ENCODE measurements at regions not wholly inside any gene's neighbourhood (a gene's known extent, or its start where the extent isn't known, plus 50 kb on each side); places are given as distances from the start of the nearest gene placed in this dataset.
"Not testable (repeated sequence)": the region's sequence is repeated elsewhere in the genome, so short reads cannot be mapped to it uniquely, and the experiment has no call there.

DNA sequence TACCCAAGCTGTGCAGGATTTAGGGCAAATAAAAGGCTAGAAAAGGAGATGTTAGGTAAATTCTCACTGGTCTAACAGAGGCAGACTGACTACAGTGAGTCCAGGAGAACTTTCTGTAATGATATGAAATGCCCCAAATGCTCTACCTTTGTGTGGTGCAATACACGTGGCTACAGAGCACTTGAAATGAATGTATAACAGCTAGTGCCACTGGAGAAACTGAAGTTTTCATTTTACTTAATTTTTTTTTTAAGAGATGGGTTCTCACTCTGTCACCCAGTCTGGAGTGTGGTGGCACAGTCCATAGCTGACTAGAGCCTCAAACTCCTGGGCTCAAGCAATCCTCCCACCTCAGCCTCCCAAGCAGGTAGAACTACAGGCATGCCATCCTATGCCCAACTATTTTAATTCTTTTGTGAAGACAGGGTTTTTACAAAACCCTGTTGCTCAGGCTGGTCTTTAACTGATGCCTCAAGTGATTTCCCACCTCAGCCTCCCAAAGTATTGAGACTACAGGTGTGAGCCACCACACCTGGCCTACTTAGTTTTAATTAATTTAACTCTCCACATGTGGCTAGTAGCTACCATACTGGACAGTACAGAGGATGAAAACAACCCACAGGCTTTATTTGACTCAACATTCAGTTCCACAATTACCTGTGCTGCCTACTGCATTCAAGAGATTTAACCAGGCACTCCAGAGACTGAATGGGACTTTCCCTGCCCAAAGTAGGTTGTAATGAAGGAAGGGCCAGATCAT lies 84.8 kb upstream of the PLEKHM1 start:
- H2AFZ ChIP-seq = no peak overlapping the region
- no peak overlapping the region for H3K27ac ChIP-seq
- no peaks in the 10 kb centered on the region for H3K36me3 ChIP-seq (ENCODE audit: control insufficient read depth, insufficient read depth, low read length)
- no peak overlapping the region for H3K4me3 ChIP-seq (ENCODE audit: low read depth, low read length)
- no peak overlapping the region for H3K9ac ChIP-seq
- TF ChIP-seq, protein P1, sequence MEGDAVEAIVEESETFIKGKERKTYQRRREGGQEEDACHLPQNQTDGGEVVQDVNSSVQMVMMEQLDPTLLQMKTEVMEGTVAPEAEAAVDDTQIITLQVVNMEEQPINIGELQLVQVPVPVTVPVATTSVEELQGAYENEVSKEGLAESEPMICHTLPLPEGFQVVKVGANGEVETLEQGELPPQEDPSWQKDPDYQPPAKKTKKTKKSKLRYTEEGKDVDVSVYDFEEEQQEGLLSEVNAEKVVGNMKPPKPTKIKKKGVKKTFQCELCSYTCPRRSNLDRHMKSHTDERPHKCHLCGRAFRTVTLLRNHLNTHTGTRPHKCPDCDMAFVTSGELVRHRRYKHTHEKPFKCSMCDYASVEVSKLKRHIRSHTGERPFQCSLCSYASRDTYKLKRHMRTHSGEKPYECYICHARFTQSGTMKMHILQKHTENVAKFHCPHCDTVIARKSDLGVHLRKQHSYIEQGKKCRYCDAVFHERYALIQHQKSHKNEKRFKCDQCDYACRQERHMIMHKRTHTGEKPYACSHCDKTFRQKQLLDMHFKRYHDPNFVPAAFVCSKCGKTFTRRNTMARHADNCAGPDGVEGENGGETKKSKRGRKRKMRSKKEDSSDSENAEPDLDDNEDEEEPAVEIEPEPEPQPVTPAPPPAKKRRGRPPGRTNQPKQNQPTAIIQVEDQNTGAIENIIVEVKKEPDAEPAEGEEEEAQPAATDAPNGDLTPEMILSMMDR (IDR thresholded peaks at IDR 0.05) = no peak
- peaks cover 31% of the 10 kb centered on the region for H3K79me2 ChIP-seq
- H3K4me2 ChIP-seq (ENCODE audit: low read length) = no peak overlapping the region
- no peaks in the 10 kb centered on the region for H3K4me1 ChIP-seq
- H3K9me3 ChIP-seq (ENCODE audit: control insufficient read depth, low read length) = no peaks in the 10 kb centered on the region
- no peaks in the 10 kb centered on the region for H3K27me3 ChIP-seq (ENCODE audit: control insufficient read depth, insufficient read depth, low read length)

DNA sequence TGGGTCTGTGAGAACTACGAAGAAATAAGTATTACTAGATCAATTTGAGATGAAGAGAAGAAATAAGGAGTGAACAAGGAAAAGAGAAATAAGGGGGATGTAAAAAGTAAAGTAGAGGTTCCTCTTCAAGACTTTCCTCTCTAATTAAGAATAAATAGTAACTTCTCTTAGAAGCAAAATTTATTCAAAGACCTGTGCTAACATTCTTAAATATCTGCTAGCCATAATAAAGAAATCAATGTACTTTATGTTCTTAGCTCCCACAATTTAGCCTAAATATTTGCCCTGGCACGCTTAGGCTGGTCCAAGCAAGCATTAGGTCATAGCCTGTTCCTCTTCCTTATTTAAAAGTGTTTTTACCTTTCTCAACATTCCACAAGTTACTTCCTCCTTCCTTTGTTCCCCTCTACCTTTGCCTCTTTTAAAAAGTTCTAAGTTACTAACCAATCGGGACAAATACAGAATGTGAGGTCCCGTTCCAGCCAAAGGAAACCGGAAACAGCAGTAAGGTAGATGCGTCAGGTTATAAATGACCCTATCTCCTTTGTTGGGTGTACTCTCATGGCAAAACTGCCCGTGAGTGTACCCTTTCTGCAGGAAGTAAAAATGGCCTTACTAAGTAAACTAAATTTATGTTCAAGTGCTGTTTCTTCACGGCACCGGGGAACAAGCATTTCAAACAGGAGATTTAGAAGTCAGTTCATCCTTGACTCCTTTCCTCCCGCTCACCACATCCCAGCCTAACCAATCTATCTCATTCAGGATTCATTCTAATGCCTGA lies 86.2 kb upstream of the PLEKHM1 start:
- not testable (repeated sequence) for H3K9me3 ChIP-seq (ENCODE audit: control insufficient read depth, low read length); H3K27me3 ChIP-seq (ENCODE audit: control insufficient read depth, insufficient read depth, low read length); H3K9ac ChIP-seq; H3K27ac ChIP-seq; H3K36me3 ChIP-seq (ENCODE audit: control insufficient read depth, insufficient read depth, low read length); H3K4me3 ChIP-seq (ENCODE audit: low read depth, low read length); H2AFZ ChIP-seq; H3K4me1 ChIP-seq; H3K4me2 ChIP-seq (ENCODE audit: low read length)
- H3K79me2 ChIP-seq = peaks cover 37% of the 10 kb centered on the region

DNA sequence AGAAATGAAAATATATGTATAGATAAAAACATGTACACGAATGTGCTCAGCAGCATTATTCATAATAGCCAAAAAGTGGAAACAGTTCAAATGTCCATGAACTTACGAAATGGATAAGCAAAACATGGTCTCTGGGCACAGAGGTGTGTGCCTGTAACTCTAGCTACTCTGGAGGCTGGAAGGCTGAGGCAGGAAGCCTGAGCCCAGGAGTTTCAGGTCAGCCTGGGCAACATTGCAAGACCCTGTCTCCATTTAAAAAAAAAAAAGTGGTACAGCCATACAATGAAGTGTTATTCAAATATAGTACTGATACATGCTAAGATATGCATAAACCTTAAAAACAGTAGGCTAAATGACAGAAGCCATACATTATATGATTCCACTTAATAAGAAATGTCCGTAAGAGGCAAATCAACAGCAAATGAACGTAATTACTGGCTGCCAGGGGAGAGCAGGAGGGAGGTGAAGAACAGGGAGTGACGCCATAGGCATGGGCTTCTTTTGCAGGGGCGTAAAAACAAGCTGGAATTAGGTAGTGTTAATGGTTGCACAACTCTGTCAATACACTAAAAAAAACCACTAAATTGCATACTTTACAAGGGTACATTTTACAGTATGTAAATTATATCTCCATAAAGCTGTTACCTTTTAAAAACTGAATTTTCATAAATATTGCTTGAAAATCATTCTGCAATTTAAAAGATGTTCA lies 87.2 kb upstream of the PLEKHM1 start:
- no peaks in the 10 kb centered on the region for H3K36me3 ChIP-seq (ENCODE audit: control insufficient read depth, insufficient read depth, low read length)
- no peak overlapping the region for H3K4me3 ChIP-seq (ENCODE audit: low read depth, low read length)
- no peaks in the 10 kb centered on the region for H3K4me1 ChIP-seq
- H3K27ac ChIP-seq = no peak overlapping the region
- no peak overlapping the region for H2AFZ ChIP-seq
- H3K27me3 ChIP-seq (ENCODE audit: control insufficient read depth, insufficient read depth, low read length) = no peaks in the 10 kb centered on the region
- no peak overlapping the region for H3K9ac ChIP-seq
- H3K9me3 ChIP-seq (ENCODE audit: control insufficient read depth, low read length) = no peaks in the 10 kb centered on the region
- H3K79me2 ChIP-seq = peaks cover 40% of the 10 kb centered on the region
- no peak overlapping the region for H3K4me2 ChIP-seq (ENCODE audit: low read length)
- TF ChIP-seq, protein P1 (IDR thresholded peaks at IDR 0.05) = no peak

DNA sequence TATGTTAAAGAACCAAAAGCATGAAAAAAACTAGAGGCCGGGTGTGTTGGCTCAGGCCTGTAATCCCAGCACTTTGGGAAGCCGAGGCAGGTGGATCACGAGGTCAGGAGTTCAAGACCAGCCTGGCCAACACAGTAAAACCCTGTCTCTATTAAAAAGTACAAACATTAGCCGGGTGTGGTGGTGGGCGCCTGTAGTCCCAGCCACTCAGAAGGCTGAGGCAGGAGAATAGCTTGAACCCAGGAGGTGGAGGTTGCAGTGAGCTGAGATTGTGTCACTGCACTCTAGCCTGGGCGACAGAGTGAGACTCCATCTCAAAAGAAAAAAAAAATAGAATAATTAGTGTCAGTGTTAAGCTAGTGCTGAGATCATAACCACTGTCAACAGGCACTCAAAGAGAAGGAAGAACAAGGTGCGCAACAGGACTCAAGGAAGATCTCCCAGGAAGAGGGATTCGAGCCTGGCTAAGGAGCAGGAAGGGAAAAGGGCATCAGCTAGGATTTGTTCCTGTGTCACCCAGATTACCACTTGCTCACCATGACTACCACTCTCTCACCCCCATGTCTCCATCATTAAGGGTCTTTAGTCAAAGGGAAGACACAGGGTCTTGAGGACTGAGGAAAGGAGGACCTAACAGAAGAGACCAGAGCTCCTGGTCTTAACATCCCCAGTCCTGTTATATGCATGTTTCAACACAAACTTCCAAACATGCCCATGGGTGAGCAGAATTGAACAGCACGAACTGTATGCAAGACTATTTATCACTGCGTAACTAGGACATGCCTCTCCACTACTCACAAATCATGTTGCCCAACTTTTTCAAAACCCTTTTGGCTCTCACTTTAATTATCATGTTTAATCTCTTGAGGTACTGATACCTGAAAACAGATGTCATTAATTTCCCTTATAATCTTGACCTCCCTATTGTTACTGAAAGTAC lies 88.3 kb upstream of the PLEKHM1 start:
- H3K27ac ChIP-seq = no peak overlapping the region
- peaks cover 3% of the 10 kb centered on the region for H3K4me1 ChIP-seq
- H3K9me3 ChIP-seq (ENCODE audit: control insufficient read depth, low read length) = no peaks in the 10 kb centered on the region
- no peak overlapping the region for H3K4me3 ChIP-seq (ENCODE audit: low read depth, low read length)
- H3K36me3 ChIP-seq (ENCODE audit: control insufficient read depth, insufficient read depth, low read length) = no peaks in the 10 kb centered on the region
- no peak overlapping the region for H3K9ac ChIP-seq
- H3K79me2 ChIP-seq = peaks cover 40% of the 10 kb centered on the region
- H3K4me2 ChIP-seq (ENCODE audit: low read length) = no peak overlapping the region
- TF ChIP-seq, protein P1 (IDR thresholded peaks at IDR 0.05) = no peak
- H3K27me3 ChIP-seq (ENCODE audit: control insufficient read depth, insufficient read depth, low read length) = no peaks in the 10 kb centered on the region
- no peak overlapping the region for H2AFZ ChIP-seq
